Mucosa of rectum (tissue), 2 donors: ENCODE measurements at regions not wholly inside any gene's neighbourhood (a gene's known extent, or its start where the extent isn't known, plus 50 kb on each side); places are given as distances from the start of the nearest gene placed in this dataset.
A peak's percentile ranks its signal among the peaks of the same experiment; 100 is the strongest.

Experiments
- H3K27ac ChIP-seq, 2 donors: one replicate each; pipeline ENCODE4 v1.7.0; 2013; ENCODE audit warnings: inconsistent platforms in 2 of 2, low read depth in 2 of 2, low read length in 2 of 2
- H3K27me3 ChIP-seq, 2 donors: one replicate each; pipeline ENCODE4 v1.7.0; 2013; ENCODE audit warnings: low read length in 2 of 2; ENCODE audit not compliant: control insufficient read depth in 2 of 2, insufficient read depth in 2 of 2
- H3K36me3 ChIP-seq, 2 donors: one replicate each; pipeline ENCODE4 v1.7.0; 2013; ENCODE audit warnings: low read length in 2 of 2; ENCODE audit not compliant: control insufficient read depth in 2 of 2, insufficient read depth in 2 of 2
- H3K4me1 ChIP-seq, 2 donors: one replicate each; pipeline ENCODE4 v1.7.0; 2013; ENCODE audit warnings: low read length in 2 of 2, mild to moderate bottlenecking in 1 of 2; ENCODE audit not compliant: control insufficient read depth in 2 of 2, insufficient read depth in 2 of 2
- H3K4me3 ChIP-seq, 2 donors: one replicate each; pipeline ENCODE4 v1.7.0; 2013; ENCODE audit warnings: low read length in 2 of 2
- H3K9ac ChIP-seq, 2 donors: one replicate each; pipeline ENCODE4 v1.7.0; 2013; ENCODE audit warnings: low read length in 2 of 2, low read depth in 1 of 2, mild to moderate bottlenecking in 1 of 2
- H3K9me3 ChIP-seq, 2 donors: one replicate each; pipeline ENCODE4 v1.7.0; 2013; ENCODE audit warnings: low read length in 2 of 2; ENCODE audit not compliant: control insufficient read depth in 2 of 2
- donor health status: healthy.
- donor health status: Normal muscosa, but diverticular disease.

DNA sequence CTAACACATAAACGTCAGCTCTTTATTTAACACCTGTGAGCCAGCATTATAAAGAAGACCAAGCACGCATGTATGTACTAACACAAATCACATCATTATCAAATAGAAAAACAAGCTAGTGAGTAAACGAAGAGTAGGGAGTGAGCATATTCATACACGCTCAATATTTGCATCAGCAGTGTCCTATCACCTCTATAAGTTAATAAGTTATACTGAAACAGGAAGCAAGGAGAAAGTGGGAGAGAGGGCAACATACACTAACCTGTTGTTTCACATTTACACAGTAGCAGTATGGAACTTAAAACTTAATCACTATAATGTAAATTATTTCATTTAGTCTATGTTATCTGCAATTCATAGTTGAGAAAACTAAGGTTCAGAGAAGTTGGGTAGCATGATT is 321.5 kb upstream of the TANK start:
- no peak overlapping the region for H3K4me3 ChIP-seq
- H3K27ac ChIP-seq = peak overlapping the region in 1 of 2 donors; percentile 10
- H3K36me3 ChIP-seq = no peaks in the 10 kb centered on the region
- peaks cover 5 to 8% of the 10 kb centered on the region in 2 donors for H3K4me1 ChIP-seq
- no peaks in the 10 kb centered on the region for H3K9me3 ChIP-seq
- no peaks in the 10 kb centered on the region for H3K27me3 ChIP-seq
- H3K9ac ChIP-seq = no peak overlapping the region

- peaks cover 5 to 8% of the 10 kb centered on the region in 2 donors for H3K4me1 ChIP-seq
- no peaks in the 10 kb centered on the region for H3K36me3 ChIP-seq
- no peaks in the 10 kb centered on the region for H3K27me3 ChIP-seq
- no peak overlapping the region for H3K9ac ChIP-seq
- no peak overlapping the region for H3K4me3 ChIP-seq
- no peaks in the 10 kb centered on the region for H3K9me3 ChIP-seq
- H3K27ac ChIP-seq = no peak overlapping the region
Measured at GRCh38 chr2:160842286-160842685, 317.9 kb upstream of the TANK start.

DNA sequence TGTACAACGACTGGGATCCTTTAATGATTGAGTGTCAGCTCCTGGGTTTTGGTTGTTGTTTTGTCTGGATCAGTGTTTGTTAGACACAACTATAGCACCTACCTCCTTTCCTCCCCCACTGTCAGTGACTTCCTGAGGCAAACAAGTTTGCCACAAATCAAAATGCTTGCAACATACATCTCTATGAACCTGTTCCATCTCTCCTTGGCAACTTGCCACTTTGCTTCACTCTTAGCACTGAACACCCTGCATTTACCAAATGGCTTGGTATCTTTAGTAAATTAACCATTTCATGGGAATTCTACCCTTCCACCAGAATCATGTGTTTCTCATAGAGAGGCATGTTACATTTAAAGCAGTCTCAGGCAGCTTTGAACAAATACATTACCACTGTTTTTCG is 301.1 kb upstream of the TANK start:
- Histone ChIP-seq H3K9me3 (no peaks in the 10 kb centered on the region), H3K27me3 (no peaks in the 10 kb centered on the region), H3K36me3 (no peaks in the 10 kb centered on the region), H3K4me3 (no peak overlapping the region), H3K4me1 (no peaks in the 10 kb centered on the region), H3K27ac (no peak overlapping the region), H3K9ac (no peak overlapping the region)

DNA sequence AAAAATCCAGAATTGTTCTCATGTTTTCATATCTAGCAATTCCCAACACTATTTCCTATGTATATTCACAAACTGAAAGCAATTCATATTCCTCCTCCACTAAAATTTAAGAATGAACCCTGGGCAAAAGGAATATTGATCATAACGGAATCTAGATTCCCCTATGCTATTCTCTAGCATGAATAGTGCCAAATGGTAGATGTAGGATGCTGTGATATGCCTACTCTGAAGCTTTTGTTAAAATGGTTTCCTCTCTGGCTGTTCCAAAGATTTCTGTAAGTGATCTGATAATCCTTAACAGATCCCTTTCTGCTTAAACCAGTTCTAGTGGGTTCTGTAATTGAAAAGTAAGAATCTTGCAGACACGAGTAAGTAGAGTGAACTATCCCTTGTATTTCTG is 298.0 kb upstream of the TANK start:
- H3K4me3 ChIP-seq = no peak overlapping the region
- no peaks in the 10 kb centered on the region for H3K27me3 ChIP-seq
- no peak overlapping the region for H3K9ac ChIP-seq
- H3K27ac ChIP-seq = no peak overlapping the region
- no peaks in the 10 kb centered on the region for H3K36me3 ChIP-seq
- H3K4me1 ChIP-seq = no peaks in the 10 kb centered on the region
- no peaks in the 10 kb centered on the region for H3K9me3 ChIP-seq

GRCh38 chr2:160868891-160869290 is 291.3 kb upstream of the TANK start:
- Histone ChIP-seq H3K4me1 (no peaks in the 10 kb centered on the region), H3K27me3 (no peaks in the 10 kb centered on the region), H3K9me3 (no peaks in the 10 kb centered on the region), H3K4me3 (no peak overlapping the region), H3K9ac (no peak overlapping the region), H3K27ac (no peak overlapping the region), H3K36me3 (no peaks in the 10 kb centered on the region)

GRCh38 chr2:160869411-160869810 is 290.8 kb upstream of the TANK start:
- H3K9me3 ChIP-seq = no peaks in the 10 kb centered on the region
- H3K36me3 ChIP-seq = no peaks in the 10 kb centered on the region
- no peaks in the 10 kb centered on the region for H3K27me3 ChIP-seq
- no peaks in the 10 kb centered on the region for H3K4me1 ChIP-seq
- no peak overlapping the region for H3K27ac ChIP-seq
- H3K9ac ChIP-seq = no peak overlapping the region
- no peak overlapping the region for H3K4me3 ChIP-seq

- Histone ChIP-seq H3K9ac (no peak overlapping the region), H3K4me3 (no peak overlapping the region), H3K27ac (no peak overlapping the region)
Measured at GRCh38 chr2:160870729-160871465, 289.3 kb upstream of the TANK start.

DNA sequence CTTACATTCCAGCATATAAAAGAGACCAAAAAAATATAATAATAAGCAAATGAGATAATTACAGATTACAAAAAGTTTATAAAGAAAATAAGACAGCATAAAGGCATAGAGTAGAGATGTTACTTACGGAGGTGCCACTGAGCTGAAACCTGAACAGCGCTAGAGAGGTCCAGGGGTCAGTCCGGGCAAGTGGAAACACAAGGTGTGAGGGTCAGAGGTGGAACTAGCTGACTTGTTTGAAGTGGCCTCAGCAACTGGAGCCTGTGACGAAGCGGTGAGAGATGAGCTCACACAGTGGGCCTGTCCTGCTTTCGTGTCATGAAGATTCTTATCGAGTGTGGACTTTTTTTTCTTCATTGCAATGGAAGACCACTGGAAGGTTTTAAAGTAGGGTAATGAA is 288.3 kb upstream of the TANK start:
- no peak overlapping the region for H3K4me3 ChIP-seq
- no peaks in the 10 kb centered on the region for H3K9me3 ChIP-seq
- H3K36me3 ChIP-seq = no peaks in the 10 kb centered on the region
- no peak overlapping the region for H3K27ac ChIP-seq
- H3K4me1 ChIP-seq = no peaks in the 10 kb centered on the region
- no peaks in the 10 kb centered on the region for H3K27me3 ChIP-seq
- H3K9ac ChIP-seq = no peak overlapping the region

More at GRCh38 chr2:160870729-160871465, 289.3 kb upstream of the TANK start:
- no peaks in the 10 kb centered on the region for H3K27me3 ChIP-seq
- no peaks in the 10 kb centered on the region for H3K9me3 ChIP-seq
- H3K36me3 ChIP-seq = no peaks in the 10 kb centered on the region
- no peaks in the 10 kb centered on the region for H3K4me1 ChIP-seq

DNA sequence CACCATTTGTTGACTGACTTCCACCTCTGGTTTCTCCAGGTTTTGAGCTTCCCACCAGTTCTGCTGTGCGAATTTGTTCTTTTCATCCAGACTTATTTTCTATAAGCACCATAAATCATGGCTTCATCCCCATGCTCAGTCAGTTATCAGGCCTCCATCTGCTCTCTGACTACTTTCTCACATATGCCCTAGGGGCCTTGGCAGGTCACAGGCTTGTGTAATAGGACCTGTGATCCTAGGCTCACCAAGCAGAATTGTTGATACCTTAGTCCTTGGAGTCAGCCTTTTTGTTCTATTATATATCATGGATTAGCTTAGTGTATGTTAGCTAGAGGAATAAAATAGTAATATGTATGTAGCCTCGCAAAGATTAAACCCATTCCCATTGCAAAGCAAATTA is 284.2 kb upstream of the TANK start:
- Histone ChIP-seq H3K4me1 (no peaks in the 10 kb centered on the region), H3K36me3 (no peaks in the 10 kb centered on the region), H3K27ac (no peak overlapping the region), H3K9me3 (no peaks in the 10 kb centered on the region), H3K4me3 (no peak overlapping the region), H3K9ac (no peak overlapping the region), H3K27me3 (no peaks in the 10 kb centered on the region)

DNA sequence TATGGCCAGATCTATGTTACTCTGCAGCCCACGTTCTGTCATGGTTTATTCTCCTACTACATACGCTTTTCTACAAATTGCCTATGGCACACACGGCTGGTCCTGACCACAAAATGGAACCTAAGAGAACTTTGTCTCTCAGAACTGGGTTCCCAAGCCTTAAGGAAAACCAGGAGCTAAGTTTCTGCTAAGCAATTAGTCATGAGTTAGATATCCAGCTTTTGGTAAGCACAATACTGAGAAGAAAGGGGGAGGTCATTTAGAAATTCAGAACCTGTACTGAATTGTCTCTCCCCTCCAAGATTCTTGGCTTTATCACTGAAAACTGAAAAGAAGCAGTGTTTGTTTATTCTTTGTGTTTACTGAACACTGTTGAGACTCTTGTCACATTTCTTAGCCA is 283.5 kb upstream of the TANK start:
- Histone ChIP-seq H3K4me1 (no peaks in the 10 kb centered on the region), H3K27ac (no peak overlapping the region), H3K27me3 (no peaks in the 10 kb centered on the region), H3K36me3 (no peaks in the 10 kb centered on the region), H3K4me3 (no peak overlapping the region), H3K9me3 (no peaks in the 10 kb centered on the region), H3K9ac (no peak overlapping the region)
